ENCODE measurements at regions not wholly inside any gene's neighbourhood (a gene's known extent, or its start where the extent isn't known, plus 50 kb on each side); places are given as distances from the start of the nearest gene placed in this dataset.

- TF ChIP-seq ZNF462 (CRISPR knock-in tag; IDR thresholded peaks at IDR 0.05): no peak
- TF ChIP-seq ETS1 (IDR thresholded peaks at IDR 0.05): no peak
- no peak for TF ChIP-seq NANOG (IDR thresholded peaks at IDR 0.05; ENCODE audit: borderline replicate concordance)
- no peak for TF ChIP-seq STAT1 (IDR thresholded peaks at IDR 0.05; ENCODE audit: unreplicated experiment)
- no peak for TF ChIP-seq REST (IDR thresholded peaks at IDR 0.05; ENCODE audit: unreplicated experiment)
- TF ChIP-seq EZH2 (IDR thresholded peaks at IDR 0.05; ENCODE audit: low read depth, unreplicated experiment): no peak
- no peak for TF ChIP-seq JUNB (IDR thresholded peaks at IDR 0.05; ENCODE audit: unreplicated experiment)
- TF ChIP-seq CREB1 (CRISPR knock-in tag; IDR thresholded peaks at IDR 0.05; ENCODE audit: low read depth): no peak
- TF ChIP-seq ZNF114 (CRISPR knock-in tag; IDR thresholded peaks at IDR 0.05): no peak
- no peak for TF ChIP-seq POLR2AphosphoS5 (IDR thresholded peaks at IDR 0.05; ENCODE audit: low read depth)
Measured at GRCh38 chr3:10761583-10761982, 54.4 kb upstream of the SLC6A11 start (continued).
